GM23338 (cell line): ENCODE measurements at regions not wholly inside any gene's neighbourhood (a gene's known extent, or its start where the extent isn't known, plus 50 kb on each side); places are given as distances from the start of the nearest gene placed in this dataset.

Experiments
- ATAC-seq: fragments of 200-7000 bp; cut with Tn5 transposase; 3 replicates; pipeline ENCODE4 v1.9.1; 2020
- DNase-seq: peaks from one replicate; pipeline ENCODE4 v3.0.0-alpha.2; 2015; ENCODE audit warnings: low spot score
- H2AFZ ChIP-seq: fragments of 200-600 bp; sonication (generic); 2 replicates; pipeline ENCODE4 v1.8.0; 2016; ENCODE audit warnings: antibody characterized with exemption, mild to moderate bottlenecking, moderate library complexity
- H3F3A ChIP-seq: fragments of 200-600 bp; sonication (generic); replicated peaks from 2 replicates; pipeline ENCODE4 v1.8.0; 2017; ENCODE audit warnings: antibody characterized with exemption, mixed run types, low read depth
- H3K27ac ChIP-seq: fragments of 200-600 bp; sonication (generic); 2 replicates; pipeline ENCODE4 v1.6.1; 2016; ENCODE audit warnings: low read depth
- H3K27me3 ChIP-seq: fragments of 200-600 bp; sonication (generic); 2 replicates; pipeline ENCODE4 v1.8.0; 2016; ENCODE audit warnings: mild to moderate bottlenecking, mixed run types, moderate library complexity; ENCODE audit not compliant: insufficient read depth
- H3K36me3 ChIP-seq: fragments of 200-600 bp; sonication (generic); 2 replicates; pipeline ENCODE4 v1.8.0; 2016; ENCODE audit warnings: mild to moderate bottlenecking; ENCODE audit not compliant: insufficient read depth
- H3K4me1 ChIP-seq: fragments of 200-600 bp; sonication (generic); 2 replicates; pipeline ENCODE4 v1.8.0; 2016; ENCODE audit warnings: mild to moderate bottlenecking, moderate library complexity; ENCODE audit not compliant: insufficient read depth
- H3K4me2 ChIP-seq: fragments of 200-600 bp; sonication (generic); 2 replicates; pipeline ENCODE4 v1.7.1; 2017; ENCODE audit warnings: mixed run types
- H3K4me3 ChIP-seq: fragments of 200-600 bp; sonication (generic); 2 replicates; pipeline ENCODE4 v1.6.1; 2016; ENCODE audit warnings: mixed run types
- H3K79me2 ChIP-seq: fragments of 200-600 bp; sonication (generic); replicated peaks from 2 replicates; pipeline ENCODE4 v1.8.0; 2017; ENCODE audit warnings: mild to moderate bottlenecking; ENCODE audit not compliant: insufficient read depth
- H3K9me2 ChIP-seq: fragments of 200-600 bp; sonication (generic); 2 replicates; pipeline ENCODE4 v1.8.0; 2017; ENCODE audit not compliant: insufficient read depth
- H4K20me1 ChIP-seq: fragments of 200-600 bp; sonication (generic); replicated peaks from 2 replicates; pipeline ENCODE4 v1.8.0; 2017; ENCODE audit warnings: mild to moderate bottlenecking; ENCODE audit not compliant: insufficient read depth
- H3K27ac Mint-ChIP-seq: 2 replicates; pipeline ENCODE4 v1.8.0; 2020; ENCODE audit warnings: inconsistent platforms, mild to moderate bottlenecking, moderate library complexity, mixed read lengths
- H3K27me3 Mint-ChIP-seq: 3 replicates; pipeline ENCODE4 v1.8.0; 2022; ENCODE audit warnings: low read depth, mild to moderate bottlenecking, moderate library complexity, mixed read lengths, inconsistent platforms; ENCODE audit not compliant: insufficient read depth, poor library complexity
- H3K36me3 Mint-ChIP-seq: 3 replicates; pipeline ENCODE4 v1.8.0; 2021; ENCODE audit warnings: low read depth, mild to moderate bottlenecking, inconsistent platforms, moderate library complexity, mixed read lengths
- H3K4me1 Mint-ChIP-seq: 3 replicates; pipeline ENCODE4 v1.8.0; 2020; ENCODE audit warnings: mild to moderate bottlenecking, inconsistent platforms, mixed read lengths
- H3K4me3 Mint-ChIP-seq: 3 replicates; pipeline ENCODE4 v1.8.0; 2021; ENCODE audit warnings: moderate library complexity, mild to moderate bottlenecking, inconsistent platforms, mixed read lengths
- H3K9me3 Mint-ChIP-seq: 3 replicates; pipeline ENCODE4 v1.8.0; 2020; ENCODE audit warnings: moderate library complexity, mild to moderate bottlenecking, inconsistent platforms, mixed read lengths
- CREB1 ChIP-seq: fragments of 250-450 bp; sonication (Bioruptor Pico); IDR thresholded peaks from 2 replicates; pipeline ENCODE4 v1.5.0; 2020; ENCODE audit warnings: low read depth, mild to moderate bottlenecking, moderate library complexity
- JUNB ChIP-seq: IDR thresholded peaks from one replicate; pipeline ENCODE4 v1.6.1; 2016; ENCODE audit warnings: antibody characterized with exemption; ENCODE audit not compliant: unreplicated experiment
- REST ChIP-seq: IDR thresholded peaks from one replicate; pipeline ENCODE4 v1.6.1; 2018; ENCODE audit warnings: antibody characterized with exemption; ENCODE audit not compliant: unreplicated experiment
- ZNF462 ChIP-seq: fragments of 250-450 bp; sonication (Bioruptor Pico); IDR thresholded peaks from 2 replicates; pipeline ENCODE4 v1.5.0; 2020; ENCODE audit warnings: mild to moderate bottlenecking, moderate library complexity

- Histone ChIP-seq H3K4me3 (no peak overlapping the region), H3K27me3 (no peaks in the 10 kb centered on the region), H2AFZ (no peak overlapping the region), H4K20me1 (no peaks in the 10 kb centered on the region), H3K36me3 (no peaks in the 10 kb centered on the region), H3K9me2 (no peaks in the 10 kb centered on the region), H3K4me1 (peaks cover 13% of the 10 kb centered on the region), H3K79me2 (no peaks in the 10 kb centered on the region), H3F3A (no peaks in the 10 kb centered on the region), H3K4me2 (no peak overlapping the region), H3K27ac (no peak overlapping the region)
- ATAC-seq: no peak
- TF ChIP-seq CREB1 (CRISPR knock-in tag): no peak
- no peak for TF ChIP-seq REST
- no peak overlapping the region for H3K4me3 Mint-ChIP-seq
- H3K27ac Mint-ChIP-seq: no peak overlapping the region
- peaks cover 22% of the 10 kb centered on the region for H3K4me1 Mint-ChIP-seq
- no peaks in the 10 kb centered on the region for H3K9me3 Mint-ChIP-seq
- no peaks in the 10 kb centered on the region for H3K27me3 Mint-ChIP-seq
- no peaks in the 10 kb centered on the region for H3K36me3 Mint-ChIP-seq
- DNase-seq: no peak
Measured at GRCh38 chr11:80390505-80390904, 949.7 kb upstream of the TENM4 start.

- Histone ChIP-seq H2AFZ (peak overlapping the region; percentile 54; the same call in 1 of the 2 replicates), H3K4me1 (peaks cover 13% of the 10 kb centered on the region), H3K27me3 (no peaks in the 10 kb centered on the region), H3K79me2 (no peaks in the 10 kb centered on the region), H3K4me2 (no peak overlapping the region), H3K27ac (no peak overlapping the region), H4K20me1 (no peaks in the 10 kb centered on the region), H3K36me3 (no peaks in the 10 kb centered on the region), H3K9me2 (no peaks in the 10 kb centered on the region), H3K4me3 (no peak overlapping the region), H3F3A (no peaks in the 10 kb centered on the region)
- H3K36me3 Mint-ChIP-seq: no peaks in the 10 kb centered on the region
- no peaks in the 10 kb centered on the region for H3K27me3 Mint-ChIP-seq
- peaks cover 22% of the 10 kb centered on the region for H3K4me1 Mint-ChIP-seq
- no peak overlapping the region for H3K27ac Mint-ChIP-seq
- no peak overlapping the region for H3K4me3 Mint-ChIP-seq
- DNase-seq: peak; percentile 8
- no peaks in the 10 kb centered on the region for H3K9me3 Mint-ChIP-seq
- ATAC-seq: peak; percentile 55; the same call in 2 of the 3 replicates
- TF ChIP-seq JUNB: no peak
- TF ChIP-seq ZNF462: 0 out of 2 replicates have a peak, but pooled peaks have one; percentile 9
Measured at GRCh38 chr11:80388536-80388935, 947.7 kb upstream of the TENM4 start.
